IPS-NIHi7 (cell line): ENCODE measurements at regions not wholly inside any gene's neighbourhood (a gene's known extent, or its start where the extent isn't known, plus 50 kb on each side); places are given as distances from the start of the nearest gene placed in this dataset.
"Not testable (repeated sequence)": the region's sequence is repeated elsewhere in the genome, so short reads cannot be mapped to it uniquely, and the experiment has no call there.

Experiments
- DNase-seq: peaks from one replicate; pipeline ENCODE4 v3.0.0; 2012; ENCODE audit warnings: mixed read lengths; ENCODE audit errors: extremely low spot score

DNA sequence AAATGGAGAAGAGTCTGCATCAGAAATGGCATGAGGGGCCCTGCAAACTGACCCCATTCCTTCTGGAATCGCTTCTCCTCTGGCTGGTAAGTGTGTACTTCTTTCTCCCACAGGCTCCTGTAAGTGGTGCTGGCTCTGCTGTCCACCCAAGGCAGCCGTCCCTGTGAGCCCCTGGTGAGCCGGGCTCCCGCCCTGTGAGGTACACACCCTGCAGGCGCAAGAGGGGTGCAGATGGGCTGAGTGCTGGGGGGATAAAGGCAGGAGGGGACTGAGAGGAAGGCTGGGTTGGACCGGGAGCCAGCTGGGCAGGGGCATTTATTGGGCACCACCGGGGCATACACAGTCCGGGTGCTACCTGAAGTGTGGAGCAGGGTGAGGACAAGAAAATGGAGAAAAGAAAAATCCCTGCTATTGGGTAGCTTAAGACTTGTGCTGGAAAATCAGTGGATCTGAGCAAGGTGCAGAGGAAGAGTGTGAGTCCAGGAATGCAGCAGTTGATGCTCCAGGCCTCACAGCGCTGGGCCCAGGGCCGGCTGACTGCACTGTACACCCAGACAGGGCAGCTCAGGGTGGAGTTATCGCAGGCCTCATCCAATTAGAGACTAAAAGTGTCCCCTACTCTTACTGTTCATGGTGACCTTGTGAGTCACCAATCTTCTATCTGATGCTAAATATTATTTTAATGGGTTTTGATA is 455.1 kb upstream of the B3GAT1 start:
- no peak for DNase-seq

DNA sequence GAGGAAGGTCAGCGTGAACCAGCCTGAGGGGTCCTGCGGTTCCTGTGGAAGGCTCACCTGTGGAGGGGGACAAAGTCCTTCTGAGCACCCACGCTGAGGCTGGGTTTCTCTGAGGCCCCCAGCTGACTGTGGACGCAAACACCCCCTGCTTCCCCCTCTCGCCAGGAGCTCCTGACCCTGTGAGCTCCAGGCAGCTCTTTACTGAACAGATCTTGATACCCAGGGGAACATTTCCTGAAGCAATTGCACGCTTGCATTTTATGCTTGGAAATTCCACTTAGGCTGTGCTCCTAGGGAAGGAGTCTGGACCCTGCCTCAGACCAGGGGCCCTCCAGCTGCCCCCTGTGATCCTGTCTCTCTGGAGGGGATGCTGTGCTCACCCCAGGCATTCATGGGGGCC is 454.2 kb upstream of the B3GAT1 start:
- no peak for DNase-seq

DNA sequence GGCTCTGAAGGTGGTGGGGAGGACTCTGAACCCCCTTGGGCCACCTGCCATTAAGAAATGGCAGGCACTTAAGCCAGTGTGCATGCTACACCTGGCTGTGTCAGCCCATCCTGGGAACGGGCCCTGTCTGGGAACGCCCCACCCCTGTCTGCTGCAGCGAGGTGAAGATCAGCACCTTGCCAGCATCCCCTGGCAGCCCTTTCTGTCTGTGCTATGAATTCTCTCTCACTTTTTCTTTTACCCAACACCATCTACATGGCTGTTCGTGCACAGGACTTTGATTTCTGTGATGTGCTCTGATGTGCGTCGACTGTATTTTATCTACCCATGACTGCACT is 452.9 kb upstream of the B3GAT1 start:
- DNase-seq = no peak

DNA sequence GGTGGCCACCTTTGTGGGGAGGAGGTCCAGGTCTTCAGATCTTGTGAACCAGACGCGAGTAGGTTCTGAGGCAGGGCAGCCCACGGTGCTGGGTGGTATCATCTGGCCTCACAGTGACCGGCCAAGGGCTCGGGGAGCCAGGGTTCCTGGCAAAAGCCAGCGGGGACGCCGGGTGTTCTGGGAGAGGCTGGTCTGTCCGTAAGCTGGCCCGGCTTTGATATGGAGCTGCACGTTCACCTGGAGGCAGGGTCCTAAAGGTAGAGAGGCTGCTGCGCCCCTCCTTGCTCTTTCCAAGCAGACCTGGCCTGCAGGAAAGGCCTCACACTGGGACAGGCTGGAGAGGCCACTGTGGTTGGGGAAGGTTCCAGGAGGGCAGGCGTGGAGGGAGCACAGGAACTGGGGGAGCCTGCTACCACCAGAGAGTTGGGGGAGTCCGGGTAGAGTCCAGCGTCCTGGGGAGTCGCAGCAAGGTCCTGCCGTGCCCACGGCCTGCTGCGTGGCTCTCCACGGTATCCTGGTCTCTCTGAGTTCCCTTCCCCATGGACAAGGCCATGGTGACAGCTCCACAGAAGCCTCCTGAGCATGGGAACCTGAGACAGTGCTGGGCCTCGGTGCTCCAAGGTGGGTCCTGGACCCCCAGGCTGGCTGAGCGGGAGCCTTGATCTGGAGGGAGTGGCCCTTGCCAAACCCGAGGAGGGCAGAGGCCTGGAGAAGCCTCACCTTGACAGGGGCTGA is 452.4 kb upstream of the B3GAT1 start:
- DNase-seq = no peak

DNA sequence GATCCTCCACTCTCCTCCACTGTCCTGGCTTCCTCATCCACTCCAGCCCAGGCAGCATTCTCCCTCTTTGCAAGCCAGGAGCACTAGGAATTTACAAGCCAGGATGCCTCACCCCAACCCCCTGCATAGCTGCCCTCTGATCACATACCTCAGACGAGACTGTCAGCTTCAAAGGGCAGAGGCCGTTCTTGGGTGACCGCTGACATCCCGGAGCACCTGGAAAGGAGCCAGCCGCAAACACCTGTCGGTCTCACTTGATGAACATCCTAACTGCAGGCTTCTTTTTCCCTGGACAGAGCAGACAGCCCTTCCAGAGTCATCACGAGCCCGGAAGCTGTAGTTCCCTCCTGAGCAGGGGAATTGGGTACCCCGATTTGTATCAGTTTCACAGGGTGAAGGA is 451.3 kb upstream of the B3GAT1 start:
- DNase-seq = no peak

DNA sequence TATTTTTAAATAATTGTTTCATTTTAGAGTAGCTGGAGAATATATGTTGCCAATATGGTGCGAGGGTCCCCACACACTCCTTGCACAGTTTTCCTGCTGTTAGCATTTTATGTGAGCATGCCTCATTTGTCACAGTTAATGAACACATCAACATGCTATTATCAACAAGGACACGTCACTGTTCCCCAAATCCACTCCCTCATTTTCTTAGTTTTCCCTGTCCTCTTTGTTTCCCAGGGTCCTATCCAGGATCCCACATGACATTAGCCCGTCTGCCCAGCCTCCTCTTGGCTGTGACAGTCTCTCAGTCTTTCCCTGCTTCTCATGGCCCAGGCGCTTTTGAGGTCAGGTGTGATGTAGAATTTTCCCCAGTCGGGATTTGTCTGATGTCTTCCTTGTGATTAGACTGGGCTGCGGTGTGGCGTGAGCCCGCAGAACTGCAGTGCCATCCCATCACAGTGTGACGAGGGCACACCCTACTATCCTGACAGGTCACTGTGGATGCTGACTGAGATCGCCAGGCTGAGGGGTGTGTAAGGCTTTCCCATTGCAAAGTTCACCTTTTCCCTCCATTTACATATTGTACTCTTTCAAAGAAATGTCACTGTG is 450.6 kb upstream of the B3GAT1 start:
- no peak for DNase-seq

DNA sequence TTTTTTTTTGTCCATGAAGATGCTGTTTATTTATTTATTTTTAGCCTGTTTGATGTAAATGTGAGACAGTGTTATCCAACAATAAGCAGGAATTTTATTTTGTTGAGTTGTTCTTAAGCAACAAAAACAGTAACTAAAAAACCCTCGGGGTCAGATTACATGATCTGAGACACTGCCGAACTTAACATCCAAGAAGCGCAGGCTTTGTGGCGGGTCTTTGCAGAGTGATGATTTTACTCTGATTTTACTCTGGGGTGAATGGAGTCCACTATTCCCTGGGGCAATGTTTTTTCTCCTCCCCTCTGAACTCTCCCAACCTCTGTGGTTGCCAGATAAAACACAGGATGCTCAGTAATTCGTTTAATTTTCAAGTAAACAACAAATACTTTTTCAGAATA is 450.1 kb upstream of the B3GAT1 start:
- DNase-seq = no peak

DNA sequence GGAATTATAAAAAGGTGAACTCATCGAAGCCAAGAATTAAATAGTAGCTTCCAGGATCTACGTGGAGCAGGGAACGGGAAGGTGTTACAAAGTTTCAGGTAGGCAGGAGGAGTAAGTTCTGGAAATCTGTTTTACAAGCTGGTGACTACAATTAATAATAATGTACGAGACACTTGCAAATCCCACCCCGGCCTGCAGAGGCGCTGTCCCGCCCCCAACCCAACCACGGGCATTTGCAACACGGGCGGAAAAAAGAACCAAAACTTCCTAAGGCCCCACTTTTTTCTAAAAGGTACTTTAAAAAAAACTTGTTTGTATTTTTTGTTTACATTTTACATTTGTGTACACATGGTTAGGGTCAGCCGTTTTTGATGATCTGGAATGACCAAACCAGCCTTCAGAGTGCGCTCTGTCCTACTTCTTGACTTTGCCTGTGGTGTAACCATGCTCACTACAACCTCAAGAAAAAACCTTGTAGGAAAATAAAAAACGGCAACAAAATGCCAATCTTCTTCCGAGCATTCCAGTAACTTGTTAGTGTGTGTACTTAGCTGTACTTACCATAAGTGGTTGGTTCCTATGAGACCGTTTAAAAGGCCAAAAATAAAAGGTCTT is 449.6 kb upstream of the B3GAT1 start:
- DNase-seq = no peak

DNA sequence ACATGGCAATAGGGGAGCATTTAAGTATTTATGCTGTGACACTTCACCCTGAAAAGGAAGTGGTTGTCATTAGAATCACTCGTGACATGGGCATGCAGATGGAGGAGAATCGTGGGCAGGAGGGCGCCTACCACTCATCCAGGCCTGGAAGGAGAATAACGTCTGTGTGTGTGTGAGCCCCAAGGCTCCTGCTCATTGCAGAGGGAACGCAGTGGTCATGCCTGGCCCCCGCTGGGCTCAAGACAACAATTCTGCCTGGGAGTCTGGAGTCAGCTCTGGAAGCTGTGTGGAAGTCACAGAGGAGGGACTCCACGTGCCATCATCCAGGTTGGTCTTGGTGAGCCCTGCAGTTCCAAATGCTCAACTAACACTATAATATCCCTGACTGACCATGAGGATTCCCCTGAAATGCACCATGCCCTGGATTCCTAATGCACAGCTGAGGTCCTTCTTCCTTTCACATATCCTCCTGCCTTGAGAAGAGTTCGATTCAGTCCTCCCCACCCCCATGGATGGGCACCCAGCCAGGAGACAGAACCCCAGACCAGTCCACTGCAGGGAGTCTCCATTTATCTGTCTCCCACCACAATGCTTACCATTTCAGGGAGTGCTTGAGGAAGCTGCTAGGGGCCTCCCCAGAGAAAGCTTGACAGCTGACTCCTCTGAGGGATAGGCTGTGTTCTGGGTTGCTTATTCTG is 446.9 kb upstream of the B3GAT1 start:
- DNase-seq = no peak

DNA sequence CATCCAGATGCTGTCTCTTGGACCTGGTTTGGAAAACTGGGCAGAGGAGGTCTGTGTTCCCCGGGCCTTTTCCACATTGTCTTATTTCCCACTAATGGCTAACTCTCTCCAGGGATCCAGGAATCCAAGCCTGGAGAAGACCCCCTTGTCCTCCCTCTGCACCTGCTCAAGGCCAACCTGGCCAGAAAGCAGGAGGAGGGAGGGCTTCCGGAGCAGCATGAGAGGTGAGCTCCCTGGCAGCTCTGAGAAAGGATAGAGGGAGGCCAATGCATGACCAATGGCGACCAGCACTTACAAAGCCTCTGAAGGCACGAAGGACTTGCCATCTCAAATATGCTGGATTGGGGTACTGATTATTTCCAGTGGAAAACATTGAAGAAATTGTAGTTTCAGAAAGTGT is 445.0 kb upstream of the B3GAT1 start:
- no peak for DNase-seq

DNA sequence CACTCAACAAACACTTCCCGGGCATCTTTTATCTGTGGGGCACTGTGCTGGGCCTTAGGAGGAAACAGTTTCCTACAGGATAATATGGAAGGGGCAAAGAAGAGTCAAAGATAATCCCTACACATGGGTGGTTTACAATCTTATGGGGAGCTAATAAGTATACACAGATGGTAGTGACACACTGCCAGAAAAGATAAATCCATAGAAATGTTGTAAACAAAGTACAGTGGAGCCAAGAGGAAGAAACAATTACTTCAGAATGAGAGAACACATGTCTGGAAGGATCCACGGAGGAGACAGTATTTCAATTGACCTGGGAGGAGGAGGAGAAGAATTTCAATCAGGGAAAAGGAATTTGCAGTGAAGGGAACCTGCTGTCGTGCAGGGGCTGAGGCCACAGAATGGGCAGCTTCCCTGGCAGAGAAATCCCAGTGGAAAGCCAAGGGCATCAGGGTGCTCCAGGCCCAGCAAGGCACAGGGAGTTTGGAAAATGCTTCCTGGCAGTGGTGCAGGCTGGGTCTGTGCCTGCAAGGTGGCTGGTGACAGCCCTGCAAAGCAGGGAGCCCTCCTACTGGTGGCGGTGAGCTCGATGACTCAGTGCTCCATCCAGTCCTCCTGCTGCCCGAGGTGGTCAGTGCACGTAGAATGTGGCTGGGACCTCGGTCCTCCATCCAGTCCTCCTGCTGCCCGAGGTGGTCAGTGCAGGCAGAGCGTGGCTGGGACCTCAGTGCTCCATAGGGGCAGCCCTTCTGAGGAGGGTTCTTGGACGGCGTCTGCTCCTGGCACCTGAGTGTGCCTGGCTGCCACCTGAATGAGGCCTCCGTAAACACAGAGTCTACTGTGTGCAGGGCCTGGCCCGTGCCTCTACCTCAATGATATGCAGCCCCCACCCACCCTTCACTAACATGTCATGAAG is 444.3 kb upstream of the B3GAT1 start:
- no peak for DNase-seq

DNA sequence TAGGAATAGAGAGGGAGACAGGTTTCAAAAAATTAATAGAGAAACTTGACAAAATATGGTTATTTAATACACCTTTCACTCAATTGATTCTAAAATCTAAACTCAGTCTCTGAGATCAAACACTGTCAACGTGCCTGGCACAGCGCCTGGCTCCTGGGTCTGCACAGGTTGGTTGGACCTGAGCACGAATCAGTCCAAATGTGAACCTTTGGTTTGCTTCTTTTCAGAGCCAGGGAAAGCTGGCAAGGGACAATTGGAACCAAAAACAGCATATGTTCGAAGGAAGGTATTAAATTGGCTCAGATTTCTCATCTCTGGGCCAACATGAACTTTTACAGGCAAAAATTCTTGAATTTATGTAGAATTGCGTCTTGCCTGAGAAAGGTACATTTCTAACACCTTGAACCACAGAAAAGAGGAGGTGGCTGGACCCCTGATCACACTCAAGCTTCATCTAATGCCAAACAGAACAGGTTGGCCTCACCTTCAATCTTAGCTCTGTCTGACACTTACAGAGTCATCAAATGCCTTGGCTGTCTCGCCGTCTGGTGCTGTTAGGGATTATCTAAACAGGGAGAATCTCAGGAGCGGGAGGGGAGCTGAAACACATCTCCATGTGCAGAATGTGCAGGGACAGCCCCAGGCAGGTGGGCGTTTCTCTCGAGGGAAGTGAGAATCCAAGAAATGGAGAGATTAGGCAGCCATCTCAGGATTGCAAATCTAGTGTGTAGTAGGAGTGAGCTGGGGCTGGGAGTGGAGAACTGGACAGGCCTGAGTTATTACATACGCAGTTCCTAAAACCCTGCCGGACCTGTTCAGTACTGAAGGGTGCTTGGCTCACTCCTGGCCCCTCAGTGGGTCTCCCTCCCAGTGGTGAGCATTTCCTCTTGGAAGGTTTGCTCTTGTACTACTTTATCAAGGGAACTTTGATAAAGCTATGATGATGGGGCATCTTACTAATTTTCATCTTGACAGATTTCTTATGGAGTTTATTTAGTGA is 442.2 kb upstream of the B3GAT1 start:
- DNase-seq = no peak

DNA sequence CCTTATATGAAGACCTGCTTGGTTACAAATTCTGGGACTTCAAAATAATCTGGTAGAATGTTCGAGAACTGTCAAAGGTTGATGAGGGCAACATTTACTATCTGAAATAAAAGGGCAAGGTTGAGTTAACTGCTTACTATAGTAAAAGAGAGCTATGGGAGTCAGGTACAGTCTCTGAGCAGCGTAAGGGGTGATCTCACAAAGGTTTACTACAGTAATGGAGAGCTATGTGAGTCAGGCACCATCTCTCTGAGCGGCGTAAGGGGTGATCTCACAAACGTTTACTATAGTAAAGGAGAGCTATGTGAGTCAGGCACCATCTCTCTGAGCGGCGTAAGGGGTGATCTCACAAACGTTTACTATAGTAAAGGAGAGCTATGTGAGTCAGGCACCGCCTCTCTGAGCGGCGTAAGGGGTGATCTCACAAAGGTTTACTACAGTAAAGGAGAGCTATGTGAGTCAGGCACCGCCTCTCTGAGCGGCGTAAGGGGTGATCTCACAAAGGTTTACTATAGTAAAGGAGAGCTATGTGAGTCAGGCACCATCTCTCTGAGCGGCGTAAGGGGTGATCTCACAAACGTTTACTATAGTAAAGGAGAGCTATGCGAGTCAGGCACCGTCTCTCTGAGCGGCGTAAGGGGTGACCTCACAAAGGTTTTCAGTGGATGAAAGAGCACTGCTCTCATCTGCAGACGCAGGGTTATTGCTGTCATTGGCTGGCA is 439.6 kb upstream of the B3GAT1 start:
- not testable (repeated sequence) for DNase-seq

DNA sequence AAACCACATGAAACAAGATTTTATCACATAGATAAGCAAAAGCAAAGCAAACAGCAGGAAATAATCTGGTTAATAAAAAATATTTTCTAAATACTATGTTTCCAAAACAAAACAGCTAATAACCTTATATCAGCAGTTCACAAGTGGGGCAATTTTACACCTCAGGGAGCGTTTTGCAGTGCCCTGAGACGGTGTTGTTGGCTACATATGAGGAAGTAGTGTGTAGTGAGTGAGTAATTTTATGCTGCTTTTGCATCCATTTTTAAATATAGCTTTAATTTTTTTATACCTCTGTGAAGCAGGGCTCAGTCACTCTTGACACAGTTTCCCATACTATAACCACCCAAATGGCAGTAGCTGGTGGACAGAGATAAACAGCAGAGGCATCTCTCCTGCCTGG is 438.5 kb upstream of the B3GAT1 start:
- no peak for DNase-seq

DNA sequence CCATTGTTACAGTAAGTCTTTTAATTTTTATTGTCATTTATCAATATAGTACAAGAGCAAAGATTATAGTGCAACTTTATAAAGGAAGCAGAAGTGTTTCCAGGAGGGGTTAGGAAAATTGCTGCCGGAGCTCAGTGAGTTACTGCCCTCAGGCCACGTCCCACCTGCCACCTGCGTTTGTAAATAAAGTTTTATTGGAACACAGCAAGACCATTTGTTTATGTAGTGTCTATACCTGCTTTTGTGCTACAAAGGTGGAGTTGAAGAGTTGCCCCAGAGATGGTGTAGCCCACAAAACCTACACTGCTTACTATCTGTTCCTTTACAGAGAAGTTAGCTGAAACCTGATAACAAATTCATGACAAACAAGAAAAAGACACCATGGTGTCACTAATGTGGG is 437.8 kb upstream of the B3GAT1 start:
- no peak for DNase-seq

DNA sequence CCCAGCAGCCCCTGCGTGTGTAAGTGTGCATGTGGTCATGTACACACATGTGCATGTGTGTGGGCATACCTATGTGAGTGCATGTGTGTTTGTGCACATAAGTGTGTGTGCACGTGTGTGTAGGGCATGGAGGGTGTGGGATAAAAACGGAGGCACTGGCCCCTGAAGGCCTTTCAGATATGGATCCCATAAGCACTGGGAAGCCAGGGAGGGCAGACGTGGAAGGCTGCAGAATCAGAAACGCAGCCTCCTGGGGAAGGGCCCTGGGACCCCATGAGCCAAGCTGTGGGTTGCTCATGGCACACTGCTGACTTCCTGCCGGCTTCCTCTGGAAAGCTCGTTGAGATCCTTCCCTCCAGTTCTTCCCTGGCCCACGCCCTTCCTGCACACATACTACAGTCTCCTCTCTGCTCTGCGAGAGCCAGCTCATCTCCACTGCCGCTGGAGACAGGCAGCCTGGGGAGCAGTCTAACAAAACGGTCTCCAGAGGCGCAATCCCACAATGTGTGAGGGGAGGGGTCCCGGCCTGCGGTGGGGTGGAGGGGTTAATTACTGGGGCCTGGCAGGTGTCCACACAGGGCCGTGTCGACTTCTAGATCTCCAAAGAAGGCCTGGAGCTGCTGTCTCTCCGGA is 435.2 kb upstream of the B3GAT1 start:
- DNase-seq = no peak

DNA sequence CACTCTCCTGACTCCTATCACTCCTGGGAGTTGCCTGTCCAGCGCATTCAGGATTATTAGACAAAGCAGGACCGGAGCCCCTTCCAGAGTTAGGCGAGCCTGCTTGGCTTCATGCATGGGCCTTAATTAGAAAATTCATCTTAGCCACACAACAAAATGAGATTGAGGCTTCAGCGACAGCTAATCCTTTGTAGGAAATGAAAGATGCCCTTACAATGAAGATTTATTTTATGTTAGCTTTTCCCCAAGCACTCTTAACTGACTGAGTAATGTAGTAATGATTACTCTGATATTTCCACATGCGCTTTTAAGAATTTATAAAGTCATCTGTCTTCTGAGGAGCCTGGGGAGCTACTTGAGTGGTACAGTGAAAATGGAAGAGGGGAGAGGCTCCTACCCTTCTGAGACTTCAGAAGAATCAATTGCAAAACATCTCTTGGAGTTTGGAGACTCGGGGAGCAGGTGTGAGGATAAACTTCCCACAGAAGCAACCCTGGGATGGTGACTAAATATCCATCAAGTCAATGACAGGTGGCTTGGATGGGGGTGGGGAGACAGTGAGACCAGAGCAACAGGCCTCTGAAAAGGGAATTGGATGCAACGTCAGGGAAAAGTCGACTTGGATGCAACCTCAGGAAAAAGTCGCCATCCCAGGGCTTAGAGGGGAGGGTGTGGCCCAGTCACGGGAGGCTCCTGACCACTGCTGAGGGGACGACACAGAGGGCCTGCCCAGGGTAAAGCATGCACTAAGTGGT is 434.5 kb upstream of the B3GAT1 start:
- DNase-seq = no peak
